Activated B cell treated with CpG ODN at 0.5 μM for 24 hours (primary cell): ENCODE measurements at regions not wholly inside any gene's neighbourhood (a gene's known extent, or its start where the extent isn't known, plus 50 kb on each side); places are given as distances from the start of the nearest gene placed in this dataset.

Experiments used
- ATAC-seq: fragments of 200-7000 bp; cut with Tn5 transposase; one replicate; pipeline ENCODE4 v1.10.0; 2021; ENCODE audit warnings: low read depth, mild to moderate bottlenecking, moderate library complexity
- CTCF ChIA-PET: fragments of 350-600 bp; sonication (Branson Sonifier 250); formaldehyde crosslinking; loops from one replicate; lab custom pipeline; 2021; ENCODE audit warnings: antibody characterized with exemption; lab: Charles Lee
- POLR2A ChIA-PET: fragments of 350-600 bp; sonication (Branson Sonifier 250); formaldehyde crosslinking; loops from one replicate; lab custom pipeline; 2021; ENCODE audit warnings: antibody characterized with exemption; lab: Charles Lee
- DNase-seq: peaks from one replicate; pipeline ENCODE4 v3.0.0; 2022
- H3K27ac Mint-ChIP-seq: one replicate; pipeline ENCODE4 v1.8.0; 2020; ENCODE audit warnings: mixed read lengths
- H3K27me3 Mint-ChIP-seq: one replicate; pipeline ENCODE4 v1.8.0; 2021; ENCODE audit warnings: mixed read lengths
- H3K36me3 Mint-ChIP-seq: one replicate; pipeline ENCODE4 v1.8.0; 2021; ENCODE audit warnings: low read depth, mixed read lengths
- H3K4me1 Mint-ChIP-seq: one replicate; pipeline ENCODE4 v1.8.0; 2021; ENCODE audit warnings: mixed read lengths
- H3K4me3 Mint-ChIP-seq: one replicate; pipeline ENCODE4 v1.8.0; 2020; ENCODE audit warnings: mild to moderate bottlenecking, mixed read lengths
- H3K9me3 Mint-ChIP-seq: one replicate; pipeline ENCODE4 v1.8.0; 2020; ENCODE audit warnings: mixed read lengths
- intact Hi-C: fragments of 100-400 bp; cut with micrococcal nuclease; formaldehyde crosslinking; loops from one replicate; pipeline ENCODE4 v1.15.1; 2024
- TF ChIP-seq, protein P1 (sequence below): fragments of 200-600 bp; IDR thresholded peaks from one replicate; pipeline ENCODE4 v1.8.0; 2022; ENCODE audit warnings: antibody characterized with exemption, mild to moderate bottlenecking

DNA sequence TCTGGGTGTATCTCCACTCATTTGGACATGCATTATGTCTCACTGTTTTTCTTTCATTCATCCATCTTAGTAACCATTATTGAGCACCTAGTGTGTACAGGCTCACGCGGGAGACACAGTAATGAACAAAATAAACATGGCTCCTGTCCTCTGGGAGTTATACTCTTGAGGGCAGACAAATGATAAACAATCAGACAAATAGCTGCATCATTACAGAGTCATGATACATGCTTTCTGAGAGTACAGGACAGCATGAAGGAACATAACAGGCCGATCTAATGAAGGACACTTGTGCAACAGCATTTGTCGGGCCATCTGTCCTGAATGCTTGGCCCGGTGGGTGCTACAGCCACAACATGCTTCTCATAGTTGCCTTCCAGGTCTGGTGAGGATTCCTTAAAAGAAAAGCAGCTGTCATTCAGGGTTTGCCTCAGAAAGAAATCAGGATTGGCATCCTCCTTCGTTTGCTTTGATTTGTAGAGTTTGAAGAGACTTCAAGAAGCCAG lies 77.2 kb upstream of the EGLN3 start:
- CTCF ChIA-PET: no interaction called here
- DNase-seq (no peak), ATAC-seq (no peak)
- Mint-ChIP-seq H3K4me1 (no peaks in the 10 kb centered on the region), H3K36me3 (no peaks in the 10 kb centered on the region), H3K27ac (no peak overlapping the region), H3K27me3 (peaks cover 2% of the 10 kb centered on the region), H3K4me3 (no peak overlapping the region), H3K9me3 (no peaks in the 10 kb centered on the region)
- intact Hi-C loops: no loop called here
- POLR2A ChIA-PET: no interaction called here
- TF ChIP-seq, protein P1, sequence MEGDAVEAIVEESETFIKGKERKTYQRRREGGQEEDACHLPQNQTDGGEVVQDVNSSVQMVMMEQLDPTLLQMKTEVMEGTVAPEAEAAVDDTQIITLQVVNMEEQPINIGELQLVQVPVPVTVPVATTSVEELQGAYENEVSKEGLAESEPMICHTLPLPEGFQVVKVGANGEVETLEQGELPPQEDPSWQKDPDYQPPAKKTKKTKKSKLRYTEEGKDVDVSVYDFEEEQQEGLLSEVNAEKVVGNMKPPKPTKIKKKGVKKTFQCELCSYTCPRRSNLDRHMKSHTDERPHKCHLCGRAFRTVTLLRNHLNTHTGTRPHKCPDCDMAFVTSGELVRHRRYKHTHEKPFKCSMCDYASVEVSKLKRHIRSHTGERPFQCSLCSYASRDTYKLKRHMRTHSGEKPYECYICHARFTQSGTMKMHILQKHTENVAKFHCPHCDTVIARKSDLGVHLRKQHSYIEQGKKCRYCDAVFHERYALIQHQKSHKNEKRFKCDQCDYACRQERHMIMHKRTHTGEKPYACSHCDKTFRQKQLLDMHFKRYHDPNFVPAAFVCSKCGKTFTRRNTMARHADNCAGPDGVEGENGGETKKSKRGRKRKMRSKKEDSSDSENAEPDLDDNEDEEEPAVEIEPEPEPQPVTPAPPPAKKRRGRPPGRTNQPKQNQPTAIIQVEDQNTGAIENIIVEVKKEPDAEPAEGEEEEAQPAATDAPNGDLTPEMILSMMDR: no peak

- no peaks in the 10 kb centered on the region for H3K9me3 Mint-ChIP-seq
- peaks cover 2% of the 10 kb centered on the region for H3K27me3 Mint-ChIP-seq
- H3K27ac Mint-ChIP-seq: no peak overlapping the region
- ATAC-seq (no peak), DNase-seq (no peak)
- H3K4me3 Mint-ChIP-seq: no peak overlapping the region
- TF ChIP-seq, protein P1: no peak
- intact Hi-C loops: no loop called here
- CTCF ChIA-PET: no interaction called here
- POLR2A ChIA-PET: no interaction called here
- H3K36me3 Mint-ChIP-seq: no peaks in the 10 kb centered on the region
- H3K4me1 Mint-ChIP-seq: no peaks in the 10 kb centered on the region
Observed at GRCh38 chr14:34027130-34027989, 76.5 kb upstream of the EGLN3 start.

- H3K27ac Mint-ChIP-seq: no peak overlapping the region
- no peak overlapping the region for H3K4me3 Mint-ChIP-seq
- TF ChIP-seq, protein P1: no peak
- no peaks in the 10 kb centered on the region for H3K4me1 Mint-ChIP-seq
- ATAC-seq (no peak), DNase-seq (no peak)
- no peaks in the 10 kb centered on the region for H3K9me3 Mint-ChIP-seq
- H3K27me3 Mint-ChIP-seq: peaks cover 2% of the 10 kb centered on the region
- intact Hi-C loops: no loop called here
- no peaks in the 10 kb centered on the region for H3K36me3 Mint-ChIP-seq
- ChIA-PET POLR2A (no interaction called here), CTCF (no interaction called here)
Observed at GRCh38 chr14:34025325-34026017, 74.6 kb upstream of the EGLN3 start.

DNA sequence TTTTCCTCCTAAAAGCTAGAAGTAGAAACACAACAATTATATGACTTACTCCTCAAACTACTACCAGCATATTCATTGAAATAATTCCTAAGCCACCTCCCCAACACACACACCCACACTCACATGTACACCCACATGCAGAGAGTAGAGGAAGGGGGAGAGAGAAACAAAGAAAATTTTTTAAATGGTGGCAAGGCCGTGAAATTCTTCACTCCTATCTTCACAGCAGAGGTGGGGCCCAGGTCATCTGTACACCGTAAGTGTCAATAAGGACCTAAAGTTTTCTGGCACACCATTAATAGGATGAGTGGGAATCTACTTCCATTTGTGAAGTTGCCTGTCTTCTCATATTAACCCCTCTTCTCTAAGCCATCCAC lies 73.9 kb upstream of the EGLN3 start:
- H3K27ac Mint-ChIP-seq: no peak overlapping the region
- H3K4me3 Mint-ChIP-seq: no peak overlapping the region
- no peaks in the 10 kb centered on the region for H3K4me1 Mint-ChIP-seq
- no peak for DNase-seq
- H3K9me3 Mint-ChIP-seq: no peaks in the 10 kb centered on the region
- ChIA-PET POLR2A (no interaction called here), CTCF (no interaction called here)
- TF ChIP-seq, protein P1: no peak
- intact Hi-C loops: no loop called here
- no peak for ATAC-seq
- no peaks in the 10 kb centered on the region for H3K36me3 Mint-ChIP-seq
- H3K27me3 Mint-ChIP-seq: peaks cover 2% of the 10 kb centered on the region
